HCT116 (cell line): ENCODE measurements at regions not wholly inside any gene's neighbourhood (a gene's known extent, or its start where the extent isn't known, plus 50 kb on each side); places are given as distances from the start of the nearest gene placed in this dataset.

Experiments used
- ATAC-seq: fragments of 200-7000 bp; cut with Tn5 transposase; 2 replicates; pipeline ENCODE4 v1.9.1; 2020; ENCODE audit warnings: mild to moderate bottlenecking, moderate library complexity
- BruUV-seq: library from RNA; stranded (reverse); fragments of 400-500 nt; replicated peaks from 2 replicates; lab custom pipeline; 2021; lab: Mats Ljungman, UMichigan
- CTCF ChIA-PET: fragments of 300-600 bp; sonication (Branson Sonifier 250); formaldehyde crosslinking; loops from one replicate; lab custom pipeline; 2021; ENCODE audit warnings: antibody characterized with exemption; lab: Charles Lee
- POLR2A ChIA-PET: fragments of 300-600, 350-600 bp; sonication (Branson Sonifier 250); formaldehyde crosslinking; loops from one replicate; lab custom pipeline; 2021; ENCODE audit warnings: antibody characterized with exemption; lab: Charles Lee
- RAD21 ChIA-PET, 2 experiments: fragments of 300-600 bp; sonication (Branson Sonifier 250); formaldehyde crosslinking; loops; one replicate each; lab custom pipeline; 2023; ENCODE audit warnings: low total read pairs in 2 of 2; ENCODE audit not compliant: uncharacterized antibody in 2 of 2, unreplicated experiment in 2 of 2, low non-redundant PET in 1 of 2; lab: Charles Lee
- DNase-seq: peaks from one replicate; pipeline ENCODE4 v3.0.0-alpha.2; 2010; ENCODE audit warnings: low read depth, low spot score
- H2AFZ ChIP-seq: fragments of 200-600 bp; shearing (Covaris generic), sonication (generic); 2 replicates; pipeline ENCODE4 v1.6.1; 2017; ENCODE audit warnings: low read depth, mixed run types, mixed read lengths, antibody characterized with exemption, low read length; ENCODE audit not compliant: poor library complexity, severe bottlenecking
- H3K27ac ChIP-seq: 2 replicates; pipeline ENCODE4 v1.5.1; 2012; ENCODE audit warnings: low read depth, low read length
- H3K27me3 ChIP-seq: fragments of 200-600 bp; sonication (generic); 2 replicates; pipeline ENCODE4 v1.6.1; 2016; ENCODE audit warnings: mixed run types, low read length, mixed read lengths; ENCODE audit not compliant: insufficient read depth
- H3K36me3 ChIP-seq, 2 experiments: fragments of 200-500 bp in 1 of 2; fragments of 200-600 bp in 1 of 2; sonication (Bioruptor generic) in 1 of 2; sonication (generic) in 1 of 2; 2 replicates each; pipeline versions ENCODE4 v1.5.1 to v1.6.1; 2014 to 2016; ENCODE audit warnings: low read length in 2 of 2, inconsistent platforms in 1 of 2, mixed read lengths in 1 of 2, mixed run types in 1 of 2; ENCODE audit not compliant: insufficient read depth in 2 of 2, control insufficient read depth in 1 of 2
- H3K4me1 ChIP-seq, 2 experiments: fragments of 200-600 bp in 1 of 2; sonication (generic) in 1 of 2; 2 replicates each; pipeline versions ENCODE4 v1.5.1 to v1.6.1; 2012 to 2017; ENCODE audit warnings: low read length in 2 of 2, inconsistent platforms in 1 of 2, mild to moderate bottlenecking in 1 of 2, mixed read lengths in 1 of 2, mixed run types in 1 of 2, moderate library complexity in 1 of 2; ENCODE audit not compliant: insufficient read depth in 2 of 2, control insufficient read depth in 1 of 2
- H3K4me2 ChIP-seq: fragments of 200-600 bp; sonication (generic); 2 replicates; pipeline ENCODE4 v1.6.1; 2017; ENCODE audit warnings: mixed run types, low read length, mixed read lengths
- H3K4me3 ChIP-seq, 2 experiments: fragments of 200-600 bp in 1 of 2; sonication (generic) in 1 of 2; replicated peaks in 1 of 2; 2 replicates each; pipeline ENCODE4 v1.5.1; 2011 to 2016; ENCODE audit warnings: low read length in 2 of 2, control low read depth in 1 of 2, low read depth in 1 of 2, mild to moderate bottlenecking in 1 of 2, mixed read lengths in 1 of 2, mixed run types in 1 of 2
- H3K79me2 ChIP-seq: fragments of 200-600 bp; sonication (generic); 2 replicates; pipeline ENCODE4 v1.6.1; 2017; ENCODE audit warnings: mild to moderate bottlenecking, mixed run types, low read length, moderate library complexity, mixed read lengths; ENCODE audit not compliant: insufficient read depth
- H3K9ac ChIP-seq: fragments of 200-600 bp; sonication (generic); 2 replicates; pipeline ENCODE4 v1.6.1; 2016; ENCODE audit warnings: low read length, mixed read lengths
- H3K9me2 ChIP-seq: fragments of 200-600 bp; sonication (generic), shearing (Covaris generic); 2 replicates; pipeline ENCODE4 v1.6.1; 2017; ENCODE audit warnings: mixed run types, mild to moderate bottlenecking, moderate library complexity; ENCODE audit not compliant: insufficient read depth
- H3K9me3 ChIP-seq, 2 experiments: fragments of 200-500 bp in 1 of 2; fragments of 200-600 bp in 1 of 2; sonication (Bioruptor generic) in 1 of 2; sonication (generic) in 1 of 2; 2 replicates each; pipeline ENCODE4 v1.6.1; 2014 to 2017; ENCODE audit warnings: low read length in 2 of 2, mixed read lengths in 2 of 2, inconsistent platforms in 1 of 2, low read depth in 1 of 2, mild to moderate bottlenecking in 1 of 2, mixed run types in 1 of 2, moderate library complexity in 1 of 2; ENCODE audit not compliant: control insufficient read depth in 1 of 2, insufficient read depth in 1 of 2
- H4K20me1 ChIP-seq: fragments of 200-600 bp; sonication (generic), shearing (Covaris generic); 2 replicates; pipeline ENCODE4 v1.6.1; 2017; ENCODE audit warnings: mixed run types, mild to moderate bottlenecking, moderate library complexity; ENCODE audit not compliant: insufficient read depth
- CBX3 ChIP-seq: IDR thresholded peaks from 2 replicates; pipeline ENCODE4 v1.6.1; 2012; ENCODE audit warnings: low read depth
- CEBPB ChIP-seq: IDR thresholded peaks from 2 replicates; pipeline ENCODE4 v1.6.1; 2012; ENCODE audit warnings: low read depth
- EGR1 ChIP-seq: IDR thresholded peaks from 2 replicates; pipeline ENCODE4 v1.6.1; 2012; ENCODE audit warnings: low read depth
- ELF1 ChIP-seq: IDR thresholded peaks from 2 replicates; pipeline ENCODE4 v1.6.1; 2012; ENCODE audit warnings: low read depth, borderline replicate concordance
- EZH2 ChIP-seq: fragments of 200-600 bp; sonication (generic); IDR thresholded peaks from 2 replicates; pipeline ENCODE4 v1.6.1; 2017; ENCODE audit warnings: antibody characterized with exemption, mixed run types
- EZH2phosphoT487 ChIP-seq: fragments of 200-600 bp; IDR thresholded peaks from 2 replicates; pipeline ENCODE4 v1.6.1; 2018; ENCODE audit warnings: antibody characterized with exemption, borderline replicate concordance
- POLR2A ChIP-seq: IDR thresholded peaks from 2 replicates; pipeline ENCODE4 v1.7.0; 2011; ENCODE audit warnings: borderline replicate concordance; ENCODE audit not compliant: insufficient read depth, insufficient read length; ENCODE audit errors: extremely low read depth
- RAD21 ChIP-seq: IDR thresholded peaks from 2 replicates; pipeline ENCODE4 v1.6.1; 2012; ENCODE audit warnings: low read depth, mild to moderate bottlenecking
- SIN3A ChIP-seq: IDR thresholded peaks from 2 replicates; pipeline ENCODE4 v1.6.1; 2012; ENCODE audit warnings: low read depth
- SP1 ChIP-seq: IDR thresholded peaks from 2 replicates; pipeline ENCODE4 v1.6.1; 2012; ENCODE audit warnings: low read depth
- ZFX ChIP-seq: fragments of 450-650 bp; IDR thresholded peaks from 2 replicates; pipeline ENCODE4 v1.6.1; 2017
- ZNF274 ChIP-seq: fragments of 200-500 bp; sonication (Bioruptor generic); IDR thresholded peaks from 2 replicates; pipeline ENCODE4 v1.6.1; 2014; ENCODE audit warnings: mild to moderate bottlenecking, low read depth, low read length, inconsistent platforms
- intact Hi-C: fragments of 100-400 bp; cut with micrococcal nuclease; formaldehyde crosslinking; loops from 2 replicates; pipeline ENCODE4 v1.10.0; 2022
- TF ChIP-seq, protein P1 (sequence below), 3 experiments: fragments of 200-600 bp in 1 of 3; sonication (generic) in 1 of 3; IDR thresholded peaks in 2 of 3; conservative IDR thresholded peaks in 1 of 3; 2 replicates each; pipeline ENCODE4 v1.5.1; 2012 to 2017; ENCODE audit warnings: low read depth in 2 of 3, low read length in 2 of 3, antibody characterized with exemption in 1 of 3, borderline replicate concordance in 1 of 3, control low read depth in 1 of 3, mild to moderate bottlenecking in 1 of 3, mixed read lengths in 1 of 3, mixed run types in 1 of 3, moderate library complexity in 1 of 3; ENCODE audit not compliant: insufficient read depth in 1 of 3
- TF ChIP-seq, protein P2 (sequence below): IDR thresholded peaks from 2 replicates; pipeline ENCODE4 v1.6.1; 2012; ENCODE audit warnings: low read depth

DNA sequence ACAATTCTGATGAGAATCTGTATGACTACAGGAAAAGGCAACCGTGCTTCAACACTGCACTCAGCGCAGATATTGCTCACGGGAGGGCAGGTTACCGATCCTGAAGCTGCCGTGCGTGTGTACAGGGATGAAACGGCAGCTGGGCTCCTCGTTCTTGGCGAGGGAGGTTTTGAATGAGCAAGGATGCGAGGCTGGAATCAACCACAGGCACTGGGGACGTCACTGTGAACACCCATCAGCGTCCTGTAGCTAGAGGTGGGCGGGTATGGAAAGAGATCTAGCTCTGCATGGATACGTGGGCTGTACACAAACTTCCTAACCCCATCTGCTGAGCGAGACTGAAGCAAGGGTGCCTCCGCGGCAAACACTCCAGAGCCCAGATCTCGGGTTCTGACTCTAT is 84.3 kb upstream of the COL5A1 start:
- no peak overlapping the region for H3K27ac ChIP-seq
- no peaks in the 10 kb centered on the region for H3K9me3 ChIP-seq
- no peaks in the 10 kb centered on the region for H3K9me2 ChIP-seq
- intact Hi-C loops: no loop called here
- H3K36me3 ChIP-seq: no peaks in the 10 kb centered on the region
- BruUV-seq: no TSS peak
- H3K27me3 ChIP-seq: peaks cover 19% of the 10 kb centered on the region; the same call in 1 of the 2 replicates
- no peak overlapping the region for H2AFZ ChIP-seq
- ATAC-seq (no peak), DNase-seq (no peak)
- no peaks in the 10 kb centered on the region for H3K79me2 ChIP-seq
- no peak overlapping the region for H3K4me3 ChIP-seq
- H4K20me1 ChIP-seq: no peaks in the 10 kb centered on the region
- TF ChIP-seq EZH2phosphoT487: no peak
- POLR2A ChIA-PET: no interaction called here
- CTCF ChIA-PET: no interaction called here
- RAD21 ChIA-PET: no interaction called here
- H3K9ac ChIP-seq: no peak overlapping the region
- H3K4me1 ChIP-seq: peaks cover 3 to 4% of the 10 kb centered on the region in 2 experiments; a peak in 3 of 4 replicates
- H3K4me2 ChIP-seq: no peak overlapping the region

DNA sequence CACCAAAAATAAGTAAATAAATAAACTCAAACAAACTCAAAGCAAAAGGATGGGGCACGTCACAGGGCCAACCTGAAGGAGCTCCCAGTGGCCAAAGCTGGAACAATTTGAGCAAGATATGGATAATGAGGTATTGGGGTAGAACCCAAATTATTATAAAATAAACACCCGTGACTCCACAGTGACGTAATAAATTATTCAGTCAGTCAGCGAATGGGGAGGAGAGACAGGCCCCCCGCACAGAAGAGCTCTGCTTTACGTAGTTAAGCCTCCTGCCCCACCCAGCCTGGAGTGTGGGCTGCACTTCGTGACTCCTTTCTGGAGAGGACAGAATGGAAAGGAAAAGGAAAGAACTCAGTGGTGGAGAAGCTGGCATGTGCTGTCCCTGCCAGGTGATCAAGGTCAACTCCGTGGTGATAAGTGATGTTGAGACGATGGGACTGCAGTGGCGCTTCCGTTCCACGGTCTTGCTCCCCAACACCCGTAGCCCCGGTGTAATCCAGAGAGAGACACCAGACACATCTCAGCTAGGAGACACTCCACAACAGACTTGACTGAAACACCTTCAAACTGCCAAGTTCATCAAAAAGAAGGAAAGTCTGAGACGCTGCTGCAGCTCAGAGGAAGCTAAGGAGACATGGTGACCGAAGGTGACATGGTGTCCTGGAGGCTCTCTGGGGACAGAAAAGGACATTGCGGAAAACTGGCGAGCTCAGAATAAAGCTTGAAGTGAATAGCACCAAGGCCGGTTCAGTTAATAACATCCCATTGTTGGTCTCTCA is 83.3 kb upstream of the COL5A1 start:
- Histone ChIP-seq H3K36me3 (no peaks in the 10 kb centered on the region), H3K4me3 (no peak overlapping the region), H3K4me2 (no peak overlapping the region), H2AFZ (no peak overlapping the region), H3K27me3 (peaks cover 11% of the 10 kb centered on the region; the same call in 1 of the 2 replicates), H3K79me2 (no peaks in the 10 kb centered on the region), H3K4me1 (no peaks in the 10 kb centered on the region), H3K9ac (no peak overlapping the region), H4K20me1 (no peaks in the 10 kb centered on the region), H3K9me3 (no peaks in the 10 kb centered on the region), H3K9me2 (no peaks in the 10 kb centered on the region), H3K27ac (no peak overlapping the region)
- ChIA-PET POLR2A (no interaction called here), RAD21 (no interaction called here), CTCF (no interaction called here)
- no peak for DNase-seq
- no peak for ATAC-seq
- intact Hi-C loops: no loop called here
- no TSS peak for BruUV-seq
- no peak for TF ChIP-seq ZNF274
- TF ChIP-seq, protein P1, sequence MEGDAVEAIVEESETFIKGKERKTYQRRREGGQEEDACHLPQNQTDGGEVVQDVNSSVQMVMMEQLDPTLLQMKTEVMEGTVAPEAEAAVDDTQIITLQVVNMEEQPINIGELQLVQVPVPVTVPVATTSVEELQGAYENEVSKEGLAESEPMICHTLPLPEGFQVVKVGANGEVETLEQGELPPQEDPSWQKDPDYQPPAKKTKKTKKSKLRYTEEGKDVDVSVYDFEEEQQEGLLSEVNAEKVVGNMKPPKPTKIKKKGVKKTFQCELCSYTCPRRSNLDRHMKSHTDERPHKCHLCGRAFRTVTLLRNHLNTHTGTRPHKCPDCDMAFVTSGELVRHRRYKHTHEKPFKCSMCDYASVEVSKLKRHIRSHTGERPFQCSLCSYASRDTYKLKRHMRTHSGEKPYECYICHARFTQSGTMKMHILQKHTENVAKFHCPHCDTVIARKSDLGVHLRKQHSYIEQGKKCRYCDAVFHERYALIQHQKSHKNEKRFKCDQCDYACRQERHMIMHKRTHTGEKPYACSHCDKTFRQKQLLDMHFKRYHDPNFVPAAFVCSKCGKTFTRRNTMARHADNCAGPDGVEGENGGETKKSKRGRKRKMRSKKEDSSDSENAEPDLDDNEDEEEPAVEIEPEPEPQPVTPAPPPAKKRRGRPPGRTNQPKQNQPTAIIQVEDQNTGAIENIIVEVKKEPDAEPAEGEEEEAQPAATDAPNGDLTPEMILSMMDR (IDR thresholded peaks at IDR 0.05 in 2 of 3, conservative IDR thresholded peaks at IDR 0.05 in 1 of 3; ENCODE audit: borderline replicate concordance in 1 of 3, insufficient read depth in 1 of 3, low read depth in 2 of 3, low read length in 2 of 3): no peak
- no peak for TF ChIP-seq EGR1
- TF ChIP-seq POLR2A: no peak
- no peak for TF ChIP-seq EZH2phosphoT487
- TF ChIP-seq RAD21: no peak
- TF ChIP-seq SIN3A: no peak
- TF ChIP-seq, protein P2, sequence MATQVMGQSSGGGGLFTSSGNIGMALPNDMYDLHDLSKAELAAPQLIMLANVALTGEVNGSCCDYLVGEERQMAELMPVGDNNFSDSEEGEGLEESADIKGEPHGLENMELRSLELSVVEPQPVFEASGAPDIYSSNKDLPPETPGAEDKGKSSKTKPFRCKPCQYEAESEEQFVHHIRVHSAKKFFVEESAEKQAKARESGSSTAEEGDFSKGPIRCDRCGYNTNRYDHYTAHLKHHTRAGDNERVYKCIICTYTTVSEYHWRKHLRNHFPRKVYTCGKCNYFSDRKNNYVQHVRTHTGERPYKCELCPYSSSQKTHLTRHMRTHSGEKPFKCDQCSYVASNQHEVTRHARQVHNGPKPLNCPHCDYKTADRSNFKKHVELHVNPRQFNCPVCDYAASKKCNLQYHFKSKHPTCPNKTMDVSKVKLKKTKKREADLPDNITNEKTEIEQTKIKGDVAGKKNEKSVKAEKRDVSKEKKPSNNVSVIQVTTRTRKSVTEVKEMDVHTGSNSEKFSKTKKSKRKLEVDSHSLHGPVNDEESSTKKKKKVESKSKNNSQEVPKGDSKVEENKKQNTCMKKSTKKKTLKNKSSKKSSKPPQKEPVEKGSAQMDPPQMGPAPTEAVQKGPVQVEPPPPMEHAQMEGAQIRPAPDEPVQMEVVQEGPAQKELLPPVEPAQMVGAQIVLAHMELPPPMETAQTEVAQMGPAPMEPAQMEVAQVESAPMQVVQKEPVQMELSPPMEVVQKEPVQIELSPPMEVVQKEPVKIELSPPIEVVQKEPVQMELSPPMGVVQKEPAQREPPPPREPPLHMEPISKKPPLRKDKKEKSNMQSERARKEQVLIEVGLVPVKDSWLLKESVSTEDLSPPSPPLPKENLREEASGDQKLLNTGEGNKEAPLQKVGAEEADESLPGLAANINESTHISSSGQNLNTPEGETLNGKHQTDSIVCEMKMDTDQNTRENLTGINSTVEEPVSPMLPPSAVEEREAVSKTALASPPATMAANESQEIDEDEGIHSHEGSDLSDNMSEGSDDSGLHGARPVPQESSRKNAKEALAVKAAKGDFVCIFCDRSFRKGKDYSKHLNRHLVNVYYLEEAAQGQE: no peak
- no peak for TF ChIP-seq ELF1
- TF ChIP-seq CBX3: no peak
- no peak for TF ChIP-seq EZH2
- TF ChIP-seq ZFX: no peak
- no peak for TF ChIP-seq SP1
- no peak for TF ChIP-seq CEBPB
